ACC112 (cell line): ENCODE measurements at regions not wholly inside any gene's neighbourhood (a gene's known extent, or its start where the extent isn't known, plus 50 kb on each side); places are given as distances from the start of the nearest gene placed in this dataset.

Experiments used
- H2AFZ ChIP-seq: fragments of 200-600 bp; sonication (generic); one replicate; pipeline ENCODE4 v1.6.0; 2017; ENCODE audit warnings: antibody characterized with exemption, low read length; ENCODE audit not compliant: unreplicated experiment
- H3K27ac ChIP-seq: fragments of 200-600 bp; sonication (generic); 2 replicates; pipeline ENCODE4 v1.5.1; 2014; ENCODE audit warnings: low read depth, mild to moderate bottlenecking, antibody characterized with exemption, low read length, moderate library complexity
- H3K27me3 ChIP-seq: fragments of 200-600 bp; sonication (generic); 2 replicates; pipeline ENCODE4 v1.6.1; 2014; ENCODE audit warnings: mild to moderate bottlenecking, antibody characterized with exemption, low read length, moderate library complexity, mixed read lengths; ENCODE audit not compliant: insufficient read depth
- H3K36me3 ChIP-seq: fragments of 200-600 bp; sonication (generic); 2 replicates; pipeline ENCODE4 v1.6.1; 2016; ENCODE audit warnings: mild to moderate bottlenecking, antibody characterized with exemption, low read length, moderate library complexity, mixed read lengths; ENCODE audit not compliant: insufficient read depth
- H3K4me1 ChIP-seq: fragments of 200-600 bp; sonication (generic); one replicate; pipeline ENCODE4 v1.6.1; 2016; ENCODE audit warnings: low read length, mixed read lengths; ENCODE audit not compliant: insufficient read depth, unreplicated experiment, control insufficient read depth
- H3K4me3 ChIP-seq: fragments of 200-600 bp; sonication (generic); 2 replicates; pipeline ENCODE4 v1.5.1; 2014; ENCODE audit warnings: mild to moderate bottlenecking, low read depth, low read length
- H3K79me2 ChIP-seq: fragments of 200-600 bp; sonication (generic); one replicate; pipeline ENCODE4 v1.6.0; 2016; ENCODE audit warnings: low read length; ENCODE audit not compliant: control insufficient read depth, unreplicated experiment, insufficient read depth

DNA sequence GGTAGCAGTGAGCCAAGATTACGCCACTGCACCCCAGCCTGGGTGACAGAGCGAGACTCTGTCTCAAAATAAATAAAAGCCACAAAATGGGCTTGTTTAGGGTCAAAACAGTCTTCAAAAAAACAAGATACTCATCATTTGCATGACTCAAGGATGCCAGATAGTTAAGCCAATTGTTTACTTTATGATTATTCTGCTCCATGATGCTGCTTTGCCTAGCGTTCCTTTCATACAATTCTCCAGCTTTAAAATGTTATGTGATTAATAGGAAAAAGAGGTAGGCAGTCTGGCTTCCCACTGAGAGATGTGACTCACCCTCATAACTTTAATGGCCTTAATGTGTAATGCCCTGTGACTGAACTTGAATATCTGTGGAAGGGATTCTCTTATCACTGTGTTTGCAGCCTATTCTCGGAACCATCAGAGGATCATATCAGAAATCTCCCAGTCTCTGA lies 364.6 kb upstream of the TRPC7 start:
- Histone ChIP-seq H3K79me2 (no peaks in the 10 kb centered on the region), H3K27me3 (no peaks in the 10 kb centered on the region), H3K4me3 (no peak overlapping the region), H3K27ac (peak overlapping the region; percentile 16; the same call in 1 of the 2 replicates), H3K36me3 (no peaks in the 10 kb centered on the region), H3K4me1 (peaks cover 8% of the 10 kb centered on the region), H2AFZ (no peak overlapping the region)

DNA sequence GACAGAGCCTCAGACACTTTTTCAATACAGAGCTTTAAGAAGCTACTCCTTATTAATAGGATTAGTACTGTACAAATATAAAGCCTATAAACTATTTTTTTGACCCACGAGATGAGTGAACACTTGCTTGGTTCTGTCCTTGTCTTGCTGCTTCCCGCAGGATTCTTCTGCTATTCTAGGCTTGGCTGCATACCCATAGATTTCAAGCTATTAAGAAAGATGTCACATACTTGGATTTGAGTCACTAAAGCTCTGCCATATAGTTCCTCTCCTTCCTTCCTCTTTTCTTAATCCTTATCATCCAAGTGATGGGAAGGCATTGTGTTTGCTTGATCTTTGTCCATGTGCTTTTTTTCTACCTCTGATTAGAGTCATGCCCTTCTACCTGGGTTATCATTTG lies 361.2 kb upstream of the TRPC7 start:
- Histone ChIP-seq H3K4me3 (no peak overlapping the region), H2AFZ (no peak overlapping the region), H3K27me3 (no peaks in the 10 kb centered on the region), H3K27ac (no peak overlapping the region), H3K4me1 (peaks cover 8% of the 10 kb centered on the region), H3K36me3 (no peaks in the 10 kb centered on the region), H3K79me2 (no peaks in the 10 kb centered on the region)

DNA sequence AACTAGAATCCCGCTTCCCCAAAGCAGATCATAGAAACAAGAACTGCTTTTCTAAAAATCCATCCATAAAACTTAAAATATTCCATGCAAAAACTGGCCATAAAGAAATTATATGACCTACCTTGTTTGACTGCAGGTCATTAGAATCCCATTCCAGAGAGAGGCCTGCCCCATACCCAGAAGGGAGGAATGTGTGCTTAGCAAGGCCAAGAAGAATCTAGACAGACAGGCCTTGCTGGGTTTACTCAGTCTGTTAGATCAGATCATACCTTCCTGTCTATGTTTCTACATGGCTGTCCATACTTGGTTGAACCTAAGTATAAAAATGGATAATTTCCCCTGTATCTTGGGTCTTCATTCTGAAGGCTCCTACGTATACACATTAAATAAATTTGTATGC lies 358.8 kb upstream of the TRPC7 start:
- Histone ChIP-seq H3K27me3 (no peaks in the 10 kb centered on the region), H2AFZ (no peak overlapping the region), H3K79me2 (no peaks in the 10 kb centered on the region), H3K36me3 (no peaks in the 10 kb centered on the region), H3K4me1 (no peaks in the 10 kb centered on the region), H3K27ac (no peak overlapping the region), H3K4me3 (no peak overlapping the region)

DNA sequence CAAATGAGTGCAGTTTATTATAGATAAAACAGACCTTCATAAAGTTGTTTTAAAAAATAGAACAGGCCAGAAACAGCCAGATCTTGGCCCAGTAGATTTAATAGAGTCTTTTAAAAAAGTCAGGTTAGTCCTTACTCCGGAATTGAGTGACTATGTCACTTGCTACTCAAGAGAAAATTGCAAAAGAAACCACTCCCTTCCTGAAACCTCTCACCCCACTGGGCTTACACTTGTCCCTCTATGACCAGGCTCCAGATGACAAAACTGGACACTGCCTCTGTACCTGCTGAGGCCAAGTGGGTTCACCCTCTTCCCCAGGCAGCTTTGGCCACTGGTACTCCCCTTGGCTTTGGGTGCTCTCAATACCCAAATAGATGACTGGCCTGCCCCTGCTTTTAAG lies 357.2 kb upstream of the TRPC7 start:
- no peak overlapping the region for H3K27ac ChIP-seq
- no peaks in the 10 kb centered on the region for H3K36me3 ChIP-seq
- no peaks in the 10 kb centered on the region for H3K4me1 ChIP-seq
- H3K27me3 ChIP-seq, result no peaks in the 10 kb centered on the region
- H3K4me3 ChIP-seq, result no peak overlapping the region
- no peak overlapping the region for H2AFZ ChIP-seq
- H3K79me2 ChIP-seq, result no peaks in the 10 kb centered on the region

DNA sequence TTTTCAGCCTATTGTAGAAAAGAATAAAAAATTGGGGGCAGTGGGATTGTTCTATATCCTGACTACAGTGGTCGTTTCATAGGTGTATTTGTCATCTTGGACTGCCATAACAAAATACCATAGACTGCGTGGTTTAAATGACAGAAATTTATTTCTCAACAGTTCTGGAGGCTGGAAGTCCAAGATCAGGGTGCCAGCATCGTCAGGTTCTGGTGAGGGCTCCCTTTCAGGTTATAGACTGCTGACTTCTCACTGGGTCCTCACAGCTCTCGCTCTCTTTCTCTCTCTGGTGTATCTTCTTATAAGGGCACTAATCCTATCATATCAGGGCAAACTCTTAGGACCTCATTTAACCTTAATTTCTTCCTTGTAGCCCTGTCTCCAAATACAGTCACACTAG lies 356.7 kb upstream of the TRPC7 start:
- H2AFZ ChIP-seq, result no peak overlapping the region
- H3K27ac ChIP-seq, result no peak overlapping the region
- H3K36me3 ChIP-seq, result no peaks in the 10 kb centered on the region
- H3K4me1 ChIP-seq, result no peaks in the 10 kb centered on the region
- H3K79me2 ChIP-seq, result no peaks in the 10 kb centered on the region
- H3K27me3 ChIP-seq, result no peaks in the 10 kb centered on the region
- H3K4me3 ChIP-seq, result no peak overlapping the region

DNA sequence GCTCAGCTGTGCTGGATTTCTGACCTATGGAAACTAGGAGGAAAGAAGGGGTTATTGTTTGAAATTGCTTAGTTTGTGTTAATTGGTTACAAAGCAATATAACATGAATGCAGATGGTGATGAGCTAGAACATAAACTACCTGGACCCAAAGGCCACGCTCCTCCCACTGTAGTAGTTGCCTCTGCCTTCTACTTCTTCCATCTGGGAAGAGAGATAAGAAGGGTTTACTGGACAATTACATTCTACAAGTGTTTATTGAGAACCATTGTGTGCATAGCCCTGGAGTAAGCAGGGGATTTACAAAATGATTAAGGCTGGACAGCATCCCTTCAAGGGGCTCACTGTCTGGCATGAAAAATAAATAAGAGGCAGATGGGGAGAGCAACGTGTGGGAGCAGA lies 355.3 kb upstream of the TRPC7 start:
- Histone ChIP-seq H3K4me1 (peaks cover 10% of the 10 kb centered on the region), H3K27me3 (no peaks in the 10 kb centered on the region), H3K4me3 (no peak overlapping the region), H3K79me2 (no peaks in the 10 kb centered on the region), H2AFZ (no peak overlapping the region), H3K27ac (no peak overlapping the region), H3K36me3 (no peaks in the 10 kb centered on the region)

DNA sequence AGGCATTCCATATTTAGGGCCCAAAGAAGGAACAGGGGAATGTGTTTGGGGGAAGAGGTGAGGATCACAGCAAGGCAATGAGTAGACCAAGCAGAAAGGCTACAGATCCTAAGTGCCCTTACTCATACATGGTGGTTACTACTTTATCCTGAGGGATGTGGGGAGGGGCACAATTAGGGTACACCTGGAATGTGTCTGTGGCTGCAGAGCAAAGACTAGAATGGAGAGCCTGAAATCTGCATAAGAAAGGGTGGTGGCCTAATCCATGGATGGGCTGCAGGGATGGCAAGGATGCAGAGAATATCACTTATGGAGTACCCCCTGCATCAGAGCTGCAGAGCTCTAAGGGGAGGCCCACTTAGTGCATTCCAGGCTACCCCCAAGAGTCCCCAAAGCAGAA lies 352.6 kb upstream of the TRPC7 start:
- H3K27ac ChIP-seq, result no peak overlapping the region
- no peaks in the 10 kb centered on the region for H3K27me3 ChIP-seq
- H2AFZ ChIP-seq, result no peak overlapping the region
- no peak overlapping the region for H3K4me3 ChIP-seq
- H3K36me3 ChIP-seq, result no peaks in the 10 kb centered on the region
- no peaks in the 10 kb centered on the region for H3K79me2 ChIP-seq
- H3K4me1 ChIP-seq, result peaks cover 12% of the 10 kb centered on the region

DNA sequence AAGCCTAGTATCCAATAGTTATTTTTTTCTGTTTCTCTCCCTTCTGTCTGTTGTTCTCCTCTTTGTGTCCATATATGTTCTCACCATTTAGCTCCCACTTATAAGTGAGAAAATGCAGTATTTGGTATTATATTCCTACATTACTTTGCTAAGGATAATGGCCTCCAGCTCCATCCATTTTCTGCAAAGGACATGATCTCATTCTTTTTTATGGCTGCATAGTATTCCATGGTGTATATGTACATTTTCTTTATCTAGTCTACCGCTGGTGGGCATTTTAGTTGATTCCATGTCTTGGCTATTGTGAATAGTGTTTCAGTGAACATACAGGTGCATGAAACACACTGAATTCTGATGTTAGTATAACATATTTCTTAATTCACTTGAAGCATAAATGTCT lies 348.9 kb upstream of the TRPC7 start:
- H2AFZ ChIP-seq, result no peak overlapping the region
- H3K27ac ChIP-seq, result no peak overlapping the region
- no peaks in the 10 kb centered on the region for H3K36me3 ChIP-seq
- peaks cover 3% of the 10 kb centered on the region; the same call in 1 of the 2 replicates for H3K27me3 ChIP-seq
- no peak overlapping the region for H3K4me3 ChIP-seq
- no peaks in the 10 kb centered on the region for H3K79me2 ChIP-seq
- peaks cover 12% of the 10 kb centered on the region for H3K4me1 ChIP-seq

DNA sequence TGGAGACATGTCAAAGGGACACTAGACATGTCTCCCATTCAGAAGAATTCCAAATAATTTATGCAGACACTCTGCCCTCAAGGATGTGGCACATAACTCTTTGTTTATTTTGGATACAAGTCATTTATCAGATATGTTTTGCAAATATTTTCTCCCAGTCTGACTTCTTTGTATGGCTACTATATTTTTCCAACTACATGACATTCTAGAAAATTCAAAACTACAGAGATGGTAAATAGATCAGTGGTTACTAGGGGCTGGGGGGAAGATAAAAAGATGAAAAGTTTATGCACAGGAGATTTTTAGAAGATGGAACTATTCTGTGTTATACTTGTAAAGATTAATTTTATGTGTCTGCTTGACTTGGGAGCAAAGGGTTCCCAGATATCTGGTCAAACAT lies 347.3 kb upstream of the TRPC7 start:
- no peak overlapping the region for H3K4me3 ChIP-seq
- peaks cover 12% of the 10 kb centered on the region for H3K4me1 ChIP-seq
- H3K79me2 ChIP-seq, result no peaks in the 10 kb centered on the region
- peaks cover 3% of the 10 kb centered on the region; the same call in 1 of the 2 replicates for H3K27me3 ChIP-seq
- no peaks in the 10 kb centered on the region for H3K36me3 ChIP-seq
- no peak overlapping the region for H3K27ac ChIP-seq
- H2AFZ ChIP-seq, result no peak overlapping the region

DNA sequence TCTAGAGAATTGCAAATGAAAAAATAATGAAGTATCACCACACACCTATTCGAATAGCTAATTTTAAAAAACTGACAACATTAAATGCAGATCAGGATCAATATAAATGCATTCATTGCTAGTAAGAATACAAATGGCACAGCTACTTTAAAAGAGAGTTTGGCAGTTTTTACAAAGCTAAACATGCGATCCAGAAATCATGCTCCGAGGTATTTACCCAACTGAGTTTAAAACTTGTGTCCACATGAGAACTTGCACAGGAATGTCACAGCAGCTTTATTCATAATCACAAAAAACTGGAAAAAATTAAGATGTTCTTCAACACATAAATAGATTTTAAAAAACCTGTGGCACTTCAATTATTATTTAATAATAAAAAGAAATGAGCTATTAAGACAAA lies 345.5 kb upstream of the TRPC7 start:
- H3K36me3 ChIP-seq, result no peaks in the 10 kb centered on the region
- H3K4me1 ChIP-seq, result peaks cover 3% of the 10 kb centered on the region
- H2AFZ ChIP-seq, result no peak overlapping the region
- no peak overlapping the region for H3K27ac ChIP-seq
- peaks cover 7% of the 10 kb centered on the region for H3K27me3 ChIP-seq
- no peak overlapping the region for H3K4me3 ChIP-seq
- no peaks in the 10 kb centered on the region for H3K79me2 ChIP-seq

DNA sequence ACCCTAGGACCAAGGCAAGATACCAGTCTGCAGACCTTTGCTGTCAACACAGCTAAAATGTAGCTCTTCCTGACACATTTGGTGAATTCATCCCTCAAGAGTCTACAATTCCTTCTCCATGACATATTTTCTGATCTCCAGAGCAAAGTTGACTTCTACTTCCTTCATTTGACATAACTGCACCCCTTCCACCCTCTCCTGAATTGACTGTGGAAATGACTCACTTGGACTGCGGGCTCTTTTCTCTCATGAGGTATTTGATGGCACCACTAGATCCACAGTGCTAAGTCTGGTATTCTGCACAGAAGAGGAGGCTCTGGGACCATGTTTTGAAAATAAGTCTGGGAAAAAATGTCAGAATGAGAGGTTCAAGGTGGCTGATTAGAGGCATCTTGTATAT lies 338.4 kb upstream of the TRPC7 start:
- no peak overlapping the region for H2AFZ ChIP-seq
- peaks cover 24% of the 10 kb centered on the region; the same call in 1 of the 2 replicates for H3K27me3 ChIP-seq
- no peaks in the 10 kb centered on the region for H3K4me1 ChIP-seq
- no peak overlapping the region for H3K4me3 ChIP-seq
- H3K27ac ChIP-seq, result no peak overlapping the region
- H3K79me2 ChIP-seq, result no peaks in the 10 kb centered on the region
- H3K36me3 ChIP-seq, result no peaks in the 10 kb centered on the region
